ENCODE measurements at regions not wholly inside any gene's neighbourhood (a gene's known extent, or its start where the extent isn't known, plus 50 kb on each side); places are given as distances from the start of the nearest gene placed in this dataset.

GRCh38 chr6:167513778-167514177 lies 188.9 kb downstream of the TTLL2 start:
- intact Hi-C loops (cut with DNase I): no loop called here
- H3K27me3 ChIP-seq: peaks cover 0 to 17% (median 0%) of the 10 kb centered on the region in 4 donors

GRCh38 chr6:167514524-167514923 lies 189.6 kb downstream of the TTLL2 start:
- Histone ChIP-seq H3K4me3 (no peak overlapping the region), H3K27me3 (peaks cover 0 to 10% (median 0%) of the 10 kb centered on the region in 4 donors), H3K9me3 (no peaks in the 10 kb centered on the region), H3K4me1 (no peaks in the 10 kb centered on the region), H3K27ac (no peak overlapping the region), H3K36me3 (no peaks in the 10 kb centered on the region)
- TF ChIP-seq POLR2A (IDR thresholded peaks at IDR 0.05) (no peak), CTCF (IDR thresholded peaks at IDR 0.05) (no peak)
- DNase-seq: no peak
- 83 to 95% methylated on average over 6 of the region's 6 CpGs for WGBS, 2 donors
- intact Hi-C loops (cut with DNase I): no loop called here

More at GRCh38 chr6:167513778-167514177, 188.9 kb downstream of the TTLL2 start:
- no peaks in the 10 kb centered on the region for H3K36me3 ChIP-seq
- no peaks in the 10 kb centered on the region for H3K9me3 ChIP-seq
- WGBS, 2 donors: 55 to 74% methylated on average over 4 to 7 of the region's 9 CpGs
- TF ChIP-seq POLR2A (IDR thresholded peaks at IDR 0.05) (no peak), CTCF (IDR thresholded peaks at IDR 0.05) (no peak)
- H3K4me1 ChIP-seq: no peaks in the 10 kb centered on the region
- no peak overlapping the region for H3K4me3 ChIP-seq
- no peak for DNase-seq
- H3K27ac ChIP-seq: no peak overlapping the region

DNA sequence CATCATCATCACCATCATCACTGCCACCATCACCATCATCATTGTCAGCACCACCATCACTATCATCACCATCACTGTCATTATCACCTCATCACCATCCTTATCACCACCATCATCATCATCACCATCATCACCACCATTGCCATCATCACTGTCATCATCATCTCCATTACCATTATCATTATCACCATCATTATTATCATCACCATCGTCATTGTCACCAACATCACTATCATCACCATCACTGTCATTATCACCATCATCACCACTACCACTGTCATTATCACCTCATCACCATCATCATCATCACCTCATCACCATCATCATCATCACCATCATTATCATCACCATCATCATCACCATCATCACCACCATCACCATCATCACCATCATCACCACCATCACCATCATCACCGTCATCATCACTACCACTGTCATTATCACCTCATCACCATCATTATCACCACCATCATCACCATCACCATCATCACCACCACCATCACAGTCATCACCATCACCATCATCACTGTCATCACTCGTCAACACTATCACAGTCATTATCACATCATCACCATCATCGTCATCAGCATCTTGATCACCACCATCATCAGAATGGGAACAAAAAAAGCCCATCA lies 191.1 kb downstream of the TTLL2 start:
- DNase-seq: no peak
- intact Hi-C loops (cut with DNase I): no loop called here
- Histone ChIP-seq H3K4me3 (no peak overlapping the region), H3K36me3 (no peaks in the 10 kb centered on the region), H3K27me3 (peaks cover 0 to 11% (median 0%) of the 10 kb centered on the region in 4 donors), H3K27ac (no peak overlapping the region), H3K4me1 (no peaks in the 10 kb centered on the region), H3K9me3 (no peaks in the 10 kb centered on the region)
- TF ChIP-seq CTCF (IDR thresholded peaks at IDR 0.05): no peak
- TF ChIP-seq POLR2A (IDR thresholded peaks at IDR 0.05): no peak
- 52 to 70% methylated on average over 4 of the region's 4 CpGs for WGBS, 2 donors

DNA sequence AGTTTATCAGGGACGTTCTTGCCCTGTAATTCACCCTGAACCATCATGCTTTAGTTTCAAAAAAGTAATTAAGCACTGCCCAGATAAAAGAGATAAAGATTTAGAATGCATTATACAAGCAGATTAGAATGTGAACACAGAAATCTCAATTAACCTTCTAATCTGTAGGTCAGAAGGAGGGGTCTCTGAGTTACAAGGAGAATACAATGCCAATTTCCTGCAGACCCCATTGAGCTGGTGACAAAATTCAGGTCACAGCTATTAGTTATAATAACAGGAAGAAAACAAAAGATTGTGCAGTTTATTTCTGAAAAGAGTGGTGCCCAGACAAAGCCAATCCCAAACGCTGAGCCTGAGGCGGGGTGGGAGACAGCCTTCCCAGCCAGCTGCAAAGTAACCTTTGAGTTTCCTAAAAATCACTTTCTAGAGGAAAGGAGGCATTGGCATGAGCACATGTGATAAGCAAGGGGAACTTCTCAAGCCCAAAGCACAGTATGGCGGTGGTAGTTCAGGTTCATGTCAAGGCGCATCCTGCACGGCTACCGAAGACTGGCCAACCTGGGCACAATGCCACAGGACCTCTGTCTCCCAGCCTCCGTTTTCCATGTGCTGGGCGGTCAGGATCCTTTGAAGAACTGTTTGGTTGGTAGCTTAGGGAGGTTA lies 192.5 kb downstream of the TTLL2 start:
- WGBS, 2 donors: 43 to 45% methylated on average over 7 to 9 of the region's 9 CpGs
- TF ChIP-seq POLR2A (IDR thresholded peaks at IDR 0.05) (no peak), CTCF (IDR thresholded peaks at IDR 0.05) (no peak)
- intact Hi-C loops (cut with DNase I): no loop called here

GRCh38 chr6:167523426-167523825 lies 198.5 kb downstream of the TTLL2 start:
- H3K27ac ChIP-seq: no peak overlapping the region
- intact Hi-C loops (cut with DNase I): no loop called here
- H3K4me1 ChIP-seq: no peaks in the 10 kb centered on the region
- TF ChIP-seq POLR2A (IDR thresholded peaks at IDR 0.05) (no peak), CTCF (IDR thresholded peaks at IDR 0.05) (no peak)
- H3K9me3 ChIP-seq: no peaks in the 10 kb centered on the region
- no peak for DNase-seq
- H3K27me3 ChIP-seq: peaks cover 0 to 9% (median 0%) of the 10 kb centered on the region in 4 donors
- no peaks in the 10 kb centered on the region for H3K36me3 ChIP-seq
- 89 to 91% methylated on average over 10 to 11 of the region's 13 CpGs for WGBS, 2 donors
- no peak overlapping the region for H3K4me3 ChIP-seq

More for the DNA sequence above, 192.5 kb downstream of the TTLL2 start:
- H3K4me3 ChIP-seq: no peak overlapping the region
- no peaks in the 10 kb centered on the region for H3K36me3 ChIP-seq
- DNase-seq: no peak
- no peak overlapping the region for H3K27ac ChIP-seq
- no peaks in the 10 kb centered on the region for H3K4me1 ChIP-seq
- H3K27me3 ChIP-seq: peaks cover 0 to 8% (median 0%) of the 10 kb centered on the region in 4 donors
- H3K9me3 ChIP-seq: no peaks in the 10 kb centered on the region
